Lower leg skin (tissue), 4 donors: ENCODE measurements at regions not wholly inside any gene's neighbourhood (a gene's known extent, or its start where the extent isn't known, plus 50 kb on each side); places are given as distances from the start of the nearest gene placed in this dataset.

Source experiments
- DNase-seq, 2 donors: peaks; one replicate each; pipeline ENCODE4 v3.0.0-alpha.2; 2019; ENCODE audit warnings: low spot score in 2 of 2
- H3K4me3 ChIP-seq: fragments of 200-600 bp; sonication (generic); 2 replicates; pipeline ENCODE4 v1.5.1; 2017; ENCODE audit warnings: mild to moderate bottlenecking, low read depth; ENCODE audit not compliant: poor library complexity, severe bottlenecking
- POLR2A ChIP-seq, 2 donors: fragments of 450-650 bp; IDR thresholded peaks; one replicate each; pipeline ENCODE4 v1.6.1; 2016 to 2017; ENCODE audit warnings: antibody characterized with exemption in 2 of 2, mild to moderate bottlenecking in 1 of 2, moderate library complexity in 1 of 2
- WGBS, 2 donors: methylation state at CpG; one replicate each; pipeline ENCODE4 v1.1.5; 2018; 5-methylcytosine and 5-hydroxymethylcytosine counted together
- intact Hi-C: fragments of 100-400 bp; cut with DNase I; formaldehyde crosslinking; loops from one replicate; pipeline ENCODE4 v1.15.0; 2023; ENCODE audit warnings: low total_unique reads
- TF ChIP-seq, protein P1 (sequence below), 3 donors: fragments of 450-650 bp; IDR thresholded peaks; one replicate each; pipeline ENCODE4 v1.5.1; 2016; ENCODE audit warnings: antibody characterized with exemption in 3 of 3, mild to moderate bottlenecking in 3 of 3, moderate library complexity in 2 of 3

DNA sequence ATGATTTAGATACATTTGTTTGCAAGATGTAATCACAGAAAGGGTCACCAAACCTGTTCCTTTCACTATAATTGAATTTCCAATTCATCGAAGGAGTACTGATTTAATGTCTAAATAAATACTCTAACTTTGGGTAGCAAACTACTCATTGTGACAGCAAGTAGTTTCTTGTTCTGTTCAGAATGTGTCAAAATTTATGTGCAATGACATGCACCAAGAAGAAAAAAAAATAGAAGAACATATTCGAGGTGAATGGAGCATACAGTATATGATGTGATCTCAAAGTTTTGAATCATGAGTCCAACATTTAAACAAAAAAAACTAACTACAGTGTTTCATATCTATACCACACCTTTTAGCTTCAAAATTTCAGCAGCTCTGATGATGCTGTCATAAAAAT, 583.6 kb upstream of the MMS22L start:
- TF ChIP-seq POLR2A (IDR thresholded peaks at IDR 0.05) = no peak
- TF ChIP-seq, protein P1, sequence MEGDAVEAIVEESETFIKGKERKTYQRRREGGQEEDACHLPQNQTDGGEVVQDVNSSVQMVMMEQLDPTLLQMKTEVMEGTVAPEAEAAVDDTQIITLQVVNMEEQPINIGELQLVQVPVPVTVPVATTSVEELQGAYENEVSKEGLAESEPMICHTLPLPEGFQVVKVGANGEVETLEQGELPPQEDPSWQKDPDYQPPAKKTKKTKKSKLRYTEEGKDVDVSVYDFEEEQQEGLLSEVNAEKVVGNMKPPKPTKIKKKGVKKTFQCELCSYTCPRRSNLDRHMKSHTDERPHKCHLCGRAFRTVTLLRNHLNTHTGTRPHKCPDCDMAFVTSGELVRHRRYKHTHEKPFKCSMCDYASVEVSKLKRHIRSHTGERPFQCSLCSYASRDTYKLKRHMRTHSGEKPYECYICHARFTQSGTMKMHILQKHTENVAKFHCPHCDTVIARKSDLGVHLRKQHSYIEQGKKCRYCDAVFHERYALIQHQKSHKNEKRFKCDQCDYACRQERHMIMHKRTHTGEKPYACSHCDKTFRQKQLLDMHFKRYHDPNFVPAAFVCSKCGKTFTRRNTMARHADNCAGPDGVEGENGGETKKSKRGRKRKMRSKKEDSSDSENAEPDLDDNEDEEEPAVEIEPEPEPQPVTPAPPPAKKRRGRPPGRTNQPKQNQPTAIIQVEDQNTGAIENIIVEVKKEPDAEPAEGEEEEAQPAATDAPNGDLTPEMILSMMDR (IDR thresholded peaks at IDR 0.05) = no peak
- H3K4me3 ChIP-seq = no peak overlapping the region
- WGBS, 2 donors = 53 to 56% methylated on average over 2 of the region's 2 CpGs
- intact Hi-C loops = no loop called here
- no peak for DNase-seq

DNA sequence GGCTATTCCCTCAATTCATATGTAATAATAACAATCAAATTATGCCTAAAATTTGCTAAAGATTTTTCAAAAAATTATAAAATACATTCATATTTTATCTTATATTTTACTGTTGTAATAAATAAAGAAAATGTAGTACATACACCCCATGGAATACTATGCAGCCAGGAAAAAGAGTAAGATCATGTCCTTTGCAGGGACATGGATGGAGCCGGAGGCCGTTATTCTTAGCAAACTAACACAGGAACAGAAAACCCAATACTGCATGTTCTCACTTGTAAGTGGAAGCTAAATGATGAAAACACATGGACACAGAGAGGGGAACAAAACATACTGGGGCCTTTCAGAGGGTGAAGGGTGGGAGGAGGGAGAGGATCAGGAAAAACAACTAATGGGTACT, 584.2 kb upstream of the MMS22L start:
- intact Hi-C loops = no loop called here
- TF ChIP-seq, protein P1 (IDR thresholded peaks at IDR 0.05) = no peak
- no peak for TF ChIP-seq POLR2A (IDR thresholded peaks at IDR 0.05)
- H3K4me3 ChIP-seq = no peak overlapping the region
- no peak for DNase-seq
- WGBS, 2 donors = 79 to 94% methylated on average over 2 of the region's 2 CpGs

DNA sequence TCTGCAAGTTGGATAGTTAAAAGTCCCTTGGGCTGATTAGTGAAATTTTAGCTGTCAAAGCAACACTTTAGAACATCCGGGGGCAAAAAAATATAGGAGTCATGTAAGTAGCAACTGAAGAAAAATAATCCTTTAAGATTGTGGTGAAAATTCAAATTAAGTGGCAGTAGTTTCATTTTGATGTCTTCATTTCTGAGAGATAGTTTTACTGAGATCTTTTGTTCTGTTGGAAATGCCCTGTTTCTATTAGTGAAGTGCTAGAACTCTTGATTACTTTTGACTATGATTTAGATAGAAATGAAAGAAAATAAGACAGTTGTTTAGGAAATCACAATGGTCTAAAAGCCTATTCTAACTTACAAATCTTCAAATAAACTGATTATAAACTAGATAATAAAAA, 587.3 kb upstream of the MMS22L start:
- WGBS, 2 donors = 40 to 67% methylated on average over 1 of the region's 1 CpG
- TF ChIP-seq, protein P1 (IDR thresholded peaks at IDR 0.05) = no peak
- no peak for TF ChIP-seq POLR2A (IDR thresholded peaks at IDR 0.05)
- no peak for DNase-seq
- intact Hi-C loops = no loop called here
- H3K4me3 ChIP-seq = no peak overlapping the region

DNA sequence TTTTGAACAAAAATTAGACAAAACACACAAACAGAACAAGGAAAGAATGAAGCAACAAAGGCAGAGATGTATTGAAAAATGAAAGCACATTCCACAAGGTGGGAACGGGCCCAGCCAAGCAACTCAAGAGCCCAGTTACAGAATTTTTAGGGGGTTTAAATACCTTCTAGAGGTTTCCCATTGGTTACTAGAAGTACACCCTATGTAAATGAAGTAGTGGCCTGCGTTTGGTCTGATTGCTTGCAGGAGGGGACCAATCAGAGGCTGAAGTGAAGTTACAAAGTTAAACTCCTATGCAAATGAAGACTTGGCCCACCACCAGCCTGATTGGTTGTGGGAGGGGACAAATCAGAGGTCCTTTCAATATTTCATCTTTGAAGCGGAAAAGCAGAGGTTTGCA, 593.7 kb upstream of the MMS22L start:
- TF ChIP-seq, protein P1 (IDR thresholded peaks at IDR 0.05) = no peak
- no peak for TF ChIP-seq POLR2A (IDR thresholded peaks at IDR 0.05)
- WGBS, 2 donors = 85 to 86% methylated on average over 3 of the region's 3 CpGs
- intact Hi-C loops = no loop called here
- no peak overlapping the region for H3K4me3 ChIP-seq
- DNase-seq = no peak

DNA sequence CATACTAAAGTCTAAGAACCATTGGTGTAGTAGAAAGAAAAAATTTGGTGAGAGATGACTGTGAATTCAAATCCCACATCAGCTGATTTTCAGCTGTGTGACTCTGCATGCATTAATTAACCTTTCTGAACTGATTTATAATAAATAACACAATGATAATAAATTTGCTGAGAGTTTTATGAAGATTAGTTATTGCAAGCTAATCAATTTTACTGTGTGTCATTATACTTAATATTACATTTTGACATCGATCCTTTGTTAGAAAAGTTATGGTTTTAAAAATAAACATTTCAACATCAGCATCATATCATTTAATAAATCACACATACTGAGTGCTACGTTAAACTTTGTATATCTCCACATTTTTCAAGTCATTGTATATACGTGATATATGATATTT, 599.7 kb upstream of the MMS22L start:
- no peak for DNase-seq
- TF ChIP-seq, protein P1 (IDR thresholded peaks at IDR 0.05) = no peak
- no peak for TF ChIP-seq POLR2A (IDR thresholded peaks at IDR 0.05)
- 86 to 87% methylated on average over 3 of the region's 3 CpGs for WGBS, 2 donors
- H3K4me3 ChIP-seq = no peak overlapping the region
- intact Hi-C loops = no loop called here

DNA sequence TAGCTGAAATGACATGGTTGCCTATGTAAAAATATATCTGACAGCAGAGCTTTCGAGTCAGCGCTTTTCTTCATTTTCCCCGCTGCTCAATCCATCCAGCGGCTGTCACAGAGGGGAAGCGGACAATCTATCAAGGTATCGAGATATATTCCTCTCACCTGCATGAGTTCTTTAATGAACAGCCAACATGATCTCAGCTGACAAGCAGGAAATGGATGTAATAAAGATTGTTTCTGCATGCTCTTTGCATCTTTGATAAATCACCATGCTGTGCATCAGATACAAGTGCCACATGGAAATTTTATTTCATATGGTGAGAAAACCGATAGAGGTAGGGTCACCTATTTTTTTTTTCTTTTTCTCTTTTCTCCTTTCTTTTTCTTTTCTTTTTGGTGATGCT, 602.3 kb upstream of the MMS22L start:
- intact Hi-C loops = no loop called here
- no peak overlapping the region for H3K4me3 ChIP-seq
- DNase-seq = no peak
- 62 to 72% methylated on average over 7 of the region's 7 CpGs for WGBS, 2 donors
- no peak for TF ChIP-seq POLR2A (IDR thresholded peaks at IDR 0.05)
- TF ChIP-seq, protein P1 (IDR thresholded peaks at IDR 0.05) = no peak
